IMR-90 (cell line): ENCODE measurements at regions not wholly inside any gene's neighbourhood (a gene's known extent, or its start where the extent isn't known, plus 50 kb on each side); places are given as distances from the start of the nearest gene placed in this dataset.

ENCODE experiments used
- ATAC-seq: fragments of 200-7000 bp; cut with Tn5 transposase; 2 replicates; pipeline ENCODE4 v1.9.1; 2020; ENCODE audit warnings: low read depth, mild to moderate bottlenecking, moderate library complexity
- BruUV-seq: library from RNA; stranded (reverse); fragments of 400-500 nt; replicated peaks from 2 replicates; lab custom pipeline; 2021; lab: Mats Ljungman, UMichigan
- CTCF ChIA-PET: fragments of 300-600 bp; formaldehyde crosslinking; extraction: SDS; loops from one replicate; lab custom pipeline; 2021; ENCODE audit warnings: antibody characterized with exemption; lab: Yijun Ruan, JAX
- POLR2A ChIA-PET: fragments of 300-600 bp; sonication (Branson Sonifier 250); formaldehyde crosslinking; loops from one replicate; lab custom pipeline; 2022; ENCODE audit warnings: antibody characterized with exemption; ENCODE audit not compliant: unreplicated experiment; lab: Charles Lee
- DNase-seq: peaks from one replicate; pipeline ENCODE4 v3.0.0; 2013
- H2AFZ ChIP-seq: replicated peaks from 2 replicates; pipeline ENCODE3; 2013; ENCODE audit warnings: low read length, mild to moderate bottlenecking; ENCODE audit not compliant: poor library complexity
- H2AK5ac ChIP-seq: 2 replicates; pipeline ENCODE4 v1.6.1; 2013; ENCODE audit warnings: low read depth, low read length, inconsistent platforms
- H2AK9ac ChIP-seq: replicated peaks from 2 replicates; pipeline ENCODE3; 2013; ENCODE audit warnings: mild to moderate bottlenecking, low read depth, low read length, moderate library complexity; ENCODE audit not compliant: poor library complexity
- H2BK120ac ChIP-seq: 2 replicates; pipeline ENCODE4 v1.6.1; 2013; ENCODE audit warnings: low read depth, low read length, inconsistent platforms
- H2BK15ac ChIP-seq: 3 replicates; pipeline ENCODE4 v1.6.1; 2013; ENCODE audit warnings: low read depth, low read length, inconsistent platforms
- H2BK20ac ChIP-seq: 2 replicates; pipeline ENCODE4 v1.6.1; 2013; ENCODE audit warnings: low read depth, mild to moderate bottlenecking, inconsistent platforms, low read length, moderate library complexity
- H2BK5ac ChIP-seq: 2 replicates; pipeline ENCODE4 v1.6.1; 2013; ENCODE audit warnings: mild to moderate bottlenecking, low read depth, low read length, inconsistent platforms; ENCODE audit not compliant: poor library complexity, severe bottlenecking
- H3K14ac ChIP-seq: replicated peaks from 2 replicates; pipeline ENCODE4 v1.6.1; 2013; ENCODE audit warnings: low read depth, low read length, inconsistent platforms
- H3K18ac ChIP-seq: 2 replicates; pipeline ENCODE4 v1.6.1; 2013; ENCODE audit warnings: low read depth, low read length, control low read depth
- H3K23ac ChIP-seq: 2 replicates; pipeline ENCODE4 v1.6.1; 2013; ENCODE audit warnings: low read depth, low read length, inconsistent platforms
- H3K27ac ChIP-seq: 2 replicates; pipeline ENCODE4 v1.5.1; 2013; ENCODE audit warnings: mild to moderate bottlenecking, control low read depth, low read length; ENCODE audit not compliant: insufficient read depth
- H3K27me3 ChIP-seq: 2 replicates; pipeline ENCODE4 v1.6.1; 2013; ENCODE audit warnings: low read length; ENCODE audit not compliant: control insufficient read depth, insufficient read depth
- H3K36me3 ChIP-seq: 2 replicates; pipeline ENCODE4 v1.6.1; 2013; ENCODE audit warnings: low read length, mixed read lengths; ENCODE audit not compliant: control insufficient read depth, insufficient read depth
- H3K4ac ChIP-seq: 2 replicates; pipeline ENCODE4 v1.6.1; 2013; ENCODE audit warnings: low read depth, low read length, inconsistent platforms
- H3K4me1 ChIP-seq: 2 replicates; pipeline ENCODE4 v1.6.1; 2013; ENCODE audit warnings: low read length, mixed read lengths; ENCODE audit not compliant: control insufficient read depth, insufficient read depth
- H3K4me2 ChIP-seq: 2 replicates; pipeline ENCODE4 v1.6.1; 2013; ENCODE audit warnings: low read depth, mild to moderate bottlenecking, control low read depth, low read length, moderate library complexity
- H3K4me3 ChIP-seq: 2 replicates; pipeline ENCODE4 v1.5.1; 2013; ENCODE audit warnings: low read depth, mild to moderate bottlenecking, control low read depth, low read length, moderate library complexity; ENCODE audit not compliant: insufficient read depth
- H3K56ac ChIP-seq: 2 replicates; pipeline ENCODE4 v1.6.1; 2013; ENCODE audit warnings: low read length, inconsistent platforms; ENCODE audit not compliant: insufficient read depth; ENCODE audit errors: extremely low read depth
- H3K79me1 ChIP-seq, 2 experiments: 2 replicates each; pipeline ENCODE4 v1.6.1; 2013; ENCODE audit warnings: low read length in 2 of 2, inconsistent platforms in 1 of 2, low read depth in 1 of 2
- H3K9ac ChIP-seq: 2 replicates; pipeline ENCODE4 v1.6.1; 2013; ENCODE audit warnings: low read depth, low read length, control low read depth
- H3K9me1 ChIP-seq: 2 replicates; pipeline ENCODE4 v1.6.1; 2013; ENCODE audit warnings: low read length, inconsistent platforms; ENCODE audit not compliant: insufficient read depth
- H3K9me3 ChIP-seq: 2 replicates; pipeline ENCODE4 v1.6.1; 2013; ENCODE audit warnings: low read length; ENCODE audit not compliant: control insufficient read depth, insufficient read depth
- H4K20me1 ChIP-seq: 2 replicates; pipeline ENCODE4 v1.6.1; 2013; ENCODE audit warnings: low read length, inconsistent platforms; ENCODE audit not compliant: insufficient read depth
- H4K5ac ChIP-seq: 2 replicates; pipeline ENCODE4 v1.6.1; 2013; ENCODE audit warnings: mild to moderate bottlenecking, low read depth, low read length, control low read depth
- H4K8ac ChIP-seq, 2 experiments: 2 replicates each; pipeline ENCODE4 v1.6.1; 2013; ENCODE audit warnings: low read depth in 2 of 2, low read length in 2 of 2, control low read depth in 1 of 2, inconsistent platforms in 1 of 2
- H4K91ac ChIP-seq: 2 replicates; pipeline ENCODE4 v1.6.1; 2013; ENCODE audit warnings: low read depth, low read length, inconsistent platforms; ENCODE audit not compliant: insufficient read depth
- MXI1 ChIP-seq: IDR thresholded peaks from 2 replicates; pipeline ENCODE4 v1.6.1; 2012; ENCODE audit warnings: low read depth, mild to moderate bottlenecking, low read length, moderate library complexity, borderline replicate concordance
- NFE2L2 ChIP-seq: fragments of 150-350 bp; IDR thresholded peaks from 2 replicates; pipeline ENCODE4 v1.6.1; 2016; ENCODE audit warnings: low read depth, mild to moderate bottlenecking, low read length
- RCOR1 ChIP-seq: IDR thresholded peaks from 2 replicates; pipeline ENCODE4 v1.6.1; 2012; ENCODE audit warnings: mild to moderate bottlenecking, low read length, improper control_type of control experiment; ENCODE audit not compliant: insufficient replicate concordance
- whole genome bisulfite sequencing, 2 experiments: methylation state at CpG; one replicate each; pipeline versions ENCODE4 v1.1.5 to v1.1.7; 2013; ENCODE audit warnings: missing lambda C conversion rate in 2 of 2; ENCODE audit not compliant: insufficient read length in 1 of 2; ENCODE audit errors: extremely low coverage in 2 of 2; 5-methylcytosine and 5-hydroxymethylcytosine counted together
- dilution Hi-C: fragments of 300-500 bp; cut with HindIII; formaldehyde crosslinking; loops from one replicate; pipeline ENCODE4 v1.14.3; 2018; ENCODE audit warnings: low sequenced_read_pairs; ENCODE audit not compliant: unreplicated experiment
- in situ Hi-C: fragments of 300-500 bp; cut with MboI; formaldehyde crosslinking; loops from 3 replicates; pipeline ENCODE4 v1.14.3; 2019; ENCODE audit warnings: low sequenced_read_pairs, inconsistent platforms, mixed read lengths
- intact Hi-C: fragments of 100-400 bp; cut with micrococcal nuclease; formaldehyde crosslinking; loops from 2 replicates; pipeline ENCODE4 v1.10.0; 2022
- TF ChIP-seq, protein P1 (sequence below): conservative IDR thresholded peaks from 2 replicates; pipeline ENCODE4 v1.5.1; 2012; ENCODE audit warnings: mild to moderate bottlenecking, low read depth, low read length, improper control_type of control experiment
- TF ChIP-seq, protein P2 (sequence below): fragments of 150-350 bp; IDR thresholded peaks from 2 replicates; pipeline ENCODE4 v1.6.1; 2016; ENCODE audit warnings: low read depth, mild to moderate bottlenecking, low read length, moderate library complexity, borderline replicate concordance

DNA sequence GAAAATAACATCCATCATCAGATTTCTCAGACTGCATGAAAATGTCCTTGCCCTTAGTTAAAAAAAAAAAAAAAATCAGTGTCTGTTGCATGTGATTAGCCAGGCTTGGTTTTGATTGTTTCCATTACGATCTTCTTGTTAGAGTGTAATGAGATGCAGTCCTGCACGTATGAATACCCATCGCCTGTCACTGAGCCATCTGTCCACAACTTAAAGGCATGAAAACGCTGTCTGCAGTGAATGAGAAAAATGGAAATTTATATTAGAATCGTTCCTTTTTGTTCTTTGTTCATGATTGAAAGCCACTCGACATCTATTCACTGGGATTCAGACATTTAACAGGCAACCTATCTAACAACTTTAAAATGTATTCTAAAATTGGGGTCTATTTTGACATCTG is 521.7 kb upstream of the SPHKAP start:
- H3K4me2 ChIP-seq = no peak overlapping the region
- H3K9me3 ChIP-seq = no peaks in the 10 kb centered on the region
- no peak overlapping the region for H2BK120ac ChIP-seq
- no peak overlapping the region for H2AK5ac ChIP-seq
- no peak overlapping the region for H3K56ac ChIP-seq
- no peak overlapping the region for H4K91ac ChIP-seq
- no peak overlapping the region for H3K14ac ChIP-seq
- WGBS, 2 experiments = no CpG with 5 or more reads among the region's 6 CpGs
- H3K4ac ChIP-seq = no peak overlapping the region
- H2AFZ ChIP-seq = no peak overlapping the region
- no peaks in the 10 kb centered on the region for H4K20me1 ChIP-seq
- in situ Hi-C loops (no loop called here), dilution Hi-C loops (no loop called here), intact Hi-C loops (no loop called here)
- no peak overlapping the region for H2BK20ac ChIP-seq
- H3K27me3 ChIP-seq = no peaks in the 10 kb centered on the region
- ATAC-seq = no peak
- H2BK5ac ChIP-seq = no peak overlapping the region
- no peaks in the 10 kb centered on the region for H3K36me3 ChIP-seq
- BruUV-seq = no TSS peak
- no peak for DNase-seq
- H4K8ac ChIP-seq = no peak overlapping the region
- H3K27ac ChIP-seq = no peak overlapping the region
- no peaks in the 10 kb centered on the region for H3K4me1 ChIP-seq
- no peak overlapping the region for H2BK15ac ChIP-seq
- ChIA-PET POLR2A (no interaction called here), CTCF (no interaction called here)
- no peak overlapping the region for H3K4me3 ChIP-seq
- no peaks in the 10 kb centered on the region for H3K79me1 ChIP-seq
- no peaks in the 10 kb centered on the region for H3K9me1 ChIP-seq
- TF ChIP-seq, protein P1, sequence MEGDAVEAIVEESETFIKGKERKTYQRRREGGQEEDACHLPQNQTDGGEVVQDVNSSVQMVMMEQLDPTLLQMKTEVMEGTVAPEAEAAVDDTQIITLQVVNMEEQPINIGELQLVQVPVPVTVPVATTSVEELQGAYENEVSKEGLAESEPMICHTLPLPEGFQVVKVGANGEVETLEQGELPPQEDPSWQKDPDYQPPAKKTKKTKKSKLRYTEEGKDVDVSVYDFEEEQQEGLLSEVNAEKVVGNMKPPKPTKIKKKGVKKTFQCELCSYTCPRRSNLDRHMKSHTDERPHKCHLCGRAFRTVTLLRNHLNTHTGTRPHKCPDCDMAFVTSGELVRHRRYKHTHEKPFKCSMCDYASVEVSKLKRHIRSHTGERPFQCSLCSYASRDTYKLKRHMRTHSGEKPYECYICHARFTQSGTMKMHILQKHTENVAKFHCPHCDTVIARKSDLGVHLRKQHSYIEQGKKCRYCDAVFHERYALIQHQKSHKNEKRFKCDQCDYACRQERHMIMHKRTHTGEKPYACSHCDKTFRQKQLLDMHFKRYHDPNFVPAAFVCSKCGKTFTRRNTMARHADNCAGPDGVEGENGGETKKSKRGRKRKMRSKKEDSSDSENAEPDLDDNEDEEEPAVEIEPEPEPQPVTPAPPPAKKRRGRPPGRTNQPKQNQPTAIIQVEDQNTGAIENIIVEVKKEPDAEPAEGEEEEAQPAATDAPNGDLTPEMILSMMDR = no peak
- TF ChIP-seq RCOR1 (no peak), MXI1 (no peak), NFE2L2 (no peak)
- TF ChIP-seq, protein P2, sequence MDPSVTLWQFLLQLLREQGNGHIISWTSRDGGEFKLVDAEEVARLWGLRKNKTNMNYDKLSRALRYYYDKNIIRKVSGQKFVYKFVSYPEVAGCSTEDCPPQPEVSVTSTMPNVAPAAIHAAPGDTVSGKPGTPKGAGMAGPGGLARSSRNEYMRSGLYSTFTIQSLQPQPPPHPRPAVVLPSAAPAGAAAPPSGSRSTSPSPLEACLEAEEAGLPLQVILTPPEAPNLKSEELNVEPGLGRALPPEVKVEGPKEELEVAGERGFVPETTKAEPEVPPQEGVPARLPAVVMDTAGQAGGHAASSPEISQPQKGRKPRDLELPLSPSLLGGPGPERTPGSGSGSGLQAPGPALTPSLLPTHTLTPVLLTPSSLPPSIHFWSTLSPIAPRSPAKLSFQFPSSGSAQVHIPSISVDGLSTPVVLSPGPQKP = no peak
- no peak overlapping the region for H3K9ac ChIP-seq
- no peak overlapping the region for H2AK9ac ChIP-seq
- no peak overlapping the region for H3K23ac ChIP-seq
- H3K18ac ChIP-seq = no peak overlapping the region
- H4K5ac ChIP-seq = no peak overlapping the region
